ENCODE measurements at regions not wholly inside any gene's neighbourhood (a gene's known extent, or its start where the extent isn't known, plus 50 kb on each side); places are given as distances from the start of the nearest gene placed in this dataset.

- no peak for DNase-seq (ENCODE audit: low spot score)
Observed at GRCh38 chr16:51321251-51321650, 170.2 kb upstream of the SALL1 start.

- DNase-seq (ENCODE audit: low spot score) = no peak
Observed at GRCh38 chr16:51317575-51317974, 166.5 kb upstream of the SALL1 start.

- no peak for DNase-seq (ENCODE audit: low spot score)
Observed at GRCh38 chr16:51313198-51313597, 162.1 kb upstream of the SALL1 start.

- no peak for DNase-seq (ENCODE audit: low spot score)
Observed at GRCh38 chr16:51312363-51313150, 161.5 kb upstream of the SALL1 start.

- DNase-seq (ENCODE audit: low spot score) = no peak
Observed at GRCh38 chr16:51310159-51310558, 159.1 kb upstream of the SALL1 start.

- DNase-seq (ENCODE audit: low spot score) = no peak
Observed at GRCh38 chr16:51306886-51307595, 156.0 kb upstream of the SALL1 start.

GRCh38 chr16:51306116-51306515 lies 155.0 kb upstream of the SALL1 start:
- no peak for DNase-seq (ENCODE audit: low spot score)

- no peak for DNase-seq (ENCODE audit: low spot score)
Observed at GRCh38 chr16:51305337-51305736, 154.3 kb upstream of the SALL1 start.

GRCh38 chr16:51302042-51302441 lies 151.0 kb upstream of the SALL1 start:
- DNase-seq (ENCODE audit: low spot score) = no peak

- DNase-seq (ENCODE audit: low spot score) = no peak
Observed at GRCh38 chr16:51298800-51299199, 147.7 kb upstream of the SALL1 start.

GRCh38 chr16:51290442-51291285 lies 139.6 kb upstream of the SALL1 start:
- no peak for DNase-seq (ENCODE audit: low spot score)

GRCh38 chr16:51289336-51289735 lies 138.3 kb upstream of the SALL1 start:
- no peak for DNase-seq (ENCODE audit: low spot score)

GRCh38 chr16:51287121-51287755 lies 136.2 kb upstream of the SALL1 start:
- no peak for DNase-seq (ENCODE audit: low spot score)

- DNase-seq (ENCODE audit: low spot score) = no peak
Observed at GRCh38 chr16:51286272-51286671, 135.2 kb upstream of the SALL1 start.

GRCh38 chr16:51276336-51276735 lies 125.3 kb upstream of the SALL1 start:
- DNase-seq (ENCODE audit: low spot score) = peak; percentile 69

- no peak for DNase-seq (ENCODE audit: low spot score)
Observed at GRCh38 chr16:51272420-51272819, 121.3 kb upstream of the SALL1 start.

- DNase-seq (ENCODE audit: low spot score) = no peak
Observed at GRCh38 chr16:51271156-51271701, 120.2 kb upstream of the SALL1 start.

- peak; percentile 92 for DNase-seq (ENCODE audit: low spot score)
Observed at GRCh38 chr16:51268237-51268636, 117.2 kb upstream of the SALL1 start.

GRCh38 chr16:51267681-51268080 lies 116.6 kb upstream of the SALL1 start:
- DNase-seq (ENCODE audit: low spot score) = peak; percentile 58

GRCh38 chr16:51262428-51262827 lies 111.4 kb upstream of the SALL1 start:
- DNase-seq (ENCODE audit: low spot score) = no peak

- DNase-seq (ENCODE audit: low spot score) = no peak
Observed at GRCh38 chr16:51261919-51262318, 110.8 kb upstream of the SALL1 start.
